ENCODE measurements at regions not wholly inside any gene's neighbourhood (a gene's known extent, or its start where the extent isn't known, plus 50 kb on each side); places are given as distances from the start of the nearest gene placed in this dataset.

DNA sequence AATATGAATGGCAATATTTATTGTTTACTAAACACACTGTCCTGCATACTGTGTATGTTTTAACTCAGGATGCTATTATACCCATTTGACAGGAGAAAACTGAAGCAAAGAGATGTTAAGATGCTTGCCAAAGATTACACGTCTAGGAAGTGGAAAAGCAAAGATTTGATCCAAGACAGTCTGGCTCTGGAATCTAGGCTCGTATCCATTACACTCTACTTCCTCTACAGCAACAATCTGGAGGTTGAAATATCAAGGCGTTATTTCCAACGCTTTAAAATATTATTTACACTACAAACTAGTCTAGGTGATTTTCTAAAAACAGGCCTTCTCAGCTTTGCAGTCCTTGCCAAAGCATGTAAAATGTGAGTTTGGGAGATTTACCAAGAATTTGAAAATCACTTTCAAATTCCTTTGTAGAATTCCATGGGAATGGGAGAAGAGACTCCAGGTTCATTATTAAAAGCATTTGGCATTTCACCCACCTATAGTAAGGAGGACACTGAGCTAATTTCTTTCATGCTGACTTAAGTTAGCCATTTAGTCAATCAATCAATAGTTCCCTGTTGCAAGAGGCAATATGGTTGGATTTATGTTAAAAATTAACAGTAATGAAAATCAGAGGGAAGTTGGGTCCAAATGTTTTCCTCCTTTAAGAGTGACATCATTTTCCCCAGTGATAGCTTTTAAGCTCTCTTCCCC lies 356.3 kb upstream of the SMARCA2 start:
- DNase-seq (ENCODE audit: low read depth in 1 of 2, low spot score in 1 of 2) = no peak

GRCh38 chr9:1659363-1659690 lies 355.8 kb upstream of the SMARCA2 start:
- DNase-seq (ENCODE audit: low read depth in 1 of 2, low spot score in 1 of 2) = no peak

DNA sequence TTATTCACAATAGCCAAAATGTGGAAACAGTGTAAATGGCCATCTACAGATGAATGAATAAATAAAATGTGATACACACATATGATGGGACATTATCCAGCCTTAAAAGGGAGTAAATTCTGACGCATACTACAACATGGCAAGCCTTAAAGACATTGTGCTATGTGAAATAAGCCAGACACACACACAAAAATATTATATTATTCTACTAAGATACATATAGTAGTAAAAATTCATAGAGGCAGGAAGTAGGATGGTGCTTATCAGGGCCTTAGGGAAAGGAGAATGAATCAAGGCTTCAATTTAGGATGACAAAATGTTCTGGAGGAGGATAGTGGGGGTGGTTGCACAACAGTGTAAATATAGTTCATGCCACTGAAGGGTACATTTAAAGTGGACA lies 346.7 kb upstream of the SMARCA2 start:
- no peak for DNase-seq (ENCODE audit: low read depth in 1 of 2, low spot score in 1 of 2)

- no peak for DNase-seq (ENCODE audit: low read depth in 1 of 2, low spot score in 1 of 2)
Measured at GRCh38 chr9:1673300-1673699, 341.8 kb upstream of the SMARCA2 start.

DNA sequence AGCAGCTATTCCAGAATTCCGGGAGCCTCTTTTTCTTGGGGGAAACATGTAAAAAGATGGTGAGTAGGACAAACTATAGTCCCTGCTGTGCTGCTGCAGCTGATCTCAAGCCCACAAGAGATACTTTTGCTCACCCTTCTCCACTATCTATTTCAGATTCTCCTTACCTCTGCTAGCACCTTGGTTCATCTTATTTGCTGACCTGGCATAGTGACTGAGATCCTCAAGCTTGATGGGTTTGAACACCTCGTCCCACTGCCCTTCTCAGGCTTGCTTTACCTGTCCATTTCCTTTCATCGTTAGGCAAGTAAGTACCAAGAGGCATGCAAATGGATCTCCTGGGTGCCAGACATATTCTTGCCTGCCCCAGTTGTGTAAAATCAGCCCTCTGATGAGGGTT lies 338.4 kb upstream of the SMARCA2 start:
- no peak for DNase-seq (ENCODE audit: low read depth in 1 of 2, low spot score in 1 of 2)

DNA sequence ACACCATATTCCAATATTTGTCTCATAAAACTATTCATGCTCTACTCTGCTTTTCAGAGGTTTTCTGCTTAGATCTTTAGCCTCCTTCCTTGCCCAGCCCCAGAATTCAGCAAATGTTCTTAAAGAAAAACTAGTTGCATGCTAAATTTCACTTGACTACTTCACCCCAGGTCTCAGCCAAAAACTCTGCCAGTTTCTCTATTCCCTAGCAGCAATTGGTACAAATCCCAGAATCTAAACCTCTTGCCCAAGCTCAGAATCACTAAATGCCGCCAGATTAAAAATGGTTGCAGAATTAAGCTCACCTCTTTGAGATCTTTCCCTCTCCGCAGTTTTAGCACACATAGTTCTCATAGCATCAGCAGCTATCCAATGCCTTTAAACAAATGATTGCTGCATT lies 331.2 kb upstream of the SMARCA2 start:
- no peak for DNase-seq (ENCODE audit: low read depth in 1 of 2, low spot score in 1 of 2)

- DNase-seq (ENCODE audit: low read depth in 1 of 2, low spot score in 1 of 2) = no peak
Measured at GRCh38 chr9:1698991-1699390, 316.2 kb upstream of the SMARCA2 start.

DNA sequence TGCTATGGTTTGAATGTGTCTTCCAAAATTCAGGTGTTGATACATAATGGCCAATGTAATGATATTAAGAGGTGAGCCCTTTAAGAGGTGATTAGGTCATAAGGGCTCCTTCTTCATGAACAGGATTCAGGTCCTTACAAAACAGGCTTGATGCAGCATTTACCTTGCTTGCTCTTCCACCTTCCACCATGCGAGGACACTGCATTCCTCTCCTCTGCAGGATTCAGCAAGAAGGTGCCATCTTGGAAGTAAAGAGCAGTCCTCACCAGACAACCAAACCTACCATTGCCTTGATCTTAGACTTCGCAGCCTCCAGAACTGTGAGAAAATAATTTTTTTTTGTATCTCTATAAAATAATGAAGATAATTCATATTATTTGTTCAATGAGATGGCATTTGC lies 314.0 kb upstream of the SMARCA2 start:
- no peak for DNase-seq (ENCODE audit: low read depth in 1 of 2, low spot score in 1 of 2)

DNA sequence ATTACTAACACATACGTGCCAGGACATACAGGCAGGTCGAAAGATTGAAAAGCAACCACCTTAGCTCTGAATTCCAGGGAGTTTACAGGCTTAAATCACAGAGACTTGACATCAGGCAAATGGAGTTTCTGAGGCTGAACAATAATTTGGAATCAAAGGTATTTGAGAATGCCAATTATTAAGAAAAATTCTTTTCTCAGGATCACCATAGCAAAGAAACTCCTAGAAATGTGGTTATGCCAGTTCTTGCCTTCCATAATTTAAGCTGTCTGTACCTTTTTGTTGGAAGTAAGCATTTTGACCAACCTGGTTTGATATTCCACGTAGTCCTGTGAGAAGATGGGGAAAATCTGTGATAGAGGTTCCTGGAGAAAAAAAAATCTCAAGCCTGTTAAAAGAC lies 312.4 kb upstream of the SMARCA2 start:
- DNase-seq (ENCODE audit: low read depth in 1 of 2, low spot score in 1 of 2) = no peak

GRCh38 chr9:1707291-1707690 lies 307.9 kb upstream of the SMARCA2 start:
- DNase-seq (ENCODE audit: low read depth in 1 of 2, low spot score in 1 of 2) = no peak

GRCh38 chr9:1708219-1708618 lies 306.9 kb upstream of the SMARCA2 start:
- no peak for DNase-seq (ENCODE audit: low read depth in 1 of 2, low spot score in 1 of 2)

DNA sequence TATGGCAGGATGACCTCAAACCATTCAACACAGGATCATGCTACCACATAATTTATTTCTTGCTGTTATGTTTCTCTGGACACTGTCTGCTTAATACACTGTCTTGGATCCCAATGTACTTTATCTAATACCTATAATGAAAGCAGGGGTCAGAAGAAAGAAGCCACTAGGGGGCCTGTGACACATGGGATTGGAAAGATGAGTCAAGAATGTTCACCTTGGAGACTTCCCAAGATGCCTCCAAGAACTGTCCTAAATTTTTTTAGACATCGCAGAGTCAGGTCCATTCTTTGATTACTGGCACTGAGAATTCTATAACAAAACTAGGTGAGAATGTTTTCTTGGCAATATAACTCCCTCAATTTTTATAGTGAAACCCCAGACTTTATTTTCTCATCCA lies 305.8 kb upstream of the SMARCA2 start:
- no peak for DNase-seq (ENCODE audit: low read depth in 1 of 2, low spot score in 1 of 2)

- no peak for DNase-seq (ENCODE audit: low read depth in 1 of 2, low spot score in 1 of 2)
Measured at GRCh38 chr9:1712861-1713450, 302.2 kb upstream of the SMARCA2 start.

GRCh38 chr9:1713841-1714240 lies 301.3 kb upstream of the SMARCA2 start:
- no peak for DNase-seq (ENCODE audit: low read depth in 1 of 2, low spot score in 1 of 2)

- DNase-seq (ENCODE audit: low read depth in 1 of 2, low spot score in 1 of 2) = no peak
Measured at GRCh38 chr9:1717882-1718281, 297.3 kb upstream of the SMARCA2 start.

DNA sequence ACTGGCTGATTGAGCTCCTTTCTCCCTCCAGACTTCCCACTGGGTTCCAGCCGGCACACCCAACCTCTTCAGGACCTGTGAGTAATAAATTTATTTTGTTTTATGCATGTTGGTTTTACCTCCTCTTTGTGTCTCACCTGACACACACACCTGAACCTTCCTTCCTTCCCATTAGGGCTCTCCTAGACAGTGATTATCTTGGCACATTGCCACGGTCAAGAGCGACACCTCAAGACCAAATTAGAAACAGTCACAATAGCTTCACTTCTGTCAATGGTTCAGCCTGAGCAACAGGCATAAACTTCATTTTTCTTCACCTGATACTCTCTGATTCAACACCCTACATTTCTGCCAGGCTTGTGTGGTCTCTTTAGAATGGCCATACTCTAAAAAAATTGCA lies 296.3 kb upstream of the SMARCA2 start:
- DNase-seq (ENCODE audit: low read depth in 1 of 2, low spot score in 1 of 2) = no peak

DNA sequence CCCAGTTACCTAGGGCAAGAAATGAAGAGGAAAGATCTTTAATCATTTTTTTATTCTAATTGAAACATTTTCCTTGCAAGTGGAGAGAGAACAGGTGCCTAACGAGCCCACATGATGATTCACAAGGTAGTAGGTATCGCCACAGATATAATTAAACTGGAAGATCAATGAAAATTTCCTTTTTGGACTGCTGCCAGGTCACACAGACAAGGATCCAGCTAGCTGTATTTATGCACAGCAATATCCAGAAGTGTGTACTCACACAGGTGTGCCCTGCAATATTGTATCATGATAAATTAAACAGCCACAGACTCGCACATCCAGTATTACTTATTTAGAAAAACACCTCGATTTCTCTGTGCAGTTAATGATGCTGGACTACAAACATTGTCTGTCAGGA lies 294.0 kb upstream of the SMARCA2 start:
- DNase-seq (ENCODE audit: low read depth in 1 of 2, low spot score in 1 of 2) = no peak

DNA sequence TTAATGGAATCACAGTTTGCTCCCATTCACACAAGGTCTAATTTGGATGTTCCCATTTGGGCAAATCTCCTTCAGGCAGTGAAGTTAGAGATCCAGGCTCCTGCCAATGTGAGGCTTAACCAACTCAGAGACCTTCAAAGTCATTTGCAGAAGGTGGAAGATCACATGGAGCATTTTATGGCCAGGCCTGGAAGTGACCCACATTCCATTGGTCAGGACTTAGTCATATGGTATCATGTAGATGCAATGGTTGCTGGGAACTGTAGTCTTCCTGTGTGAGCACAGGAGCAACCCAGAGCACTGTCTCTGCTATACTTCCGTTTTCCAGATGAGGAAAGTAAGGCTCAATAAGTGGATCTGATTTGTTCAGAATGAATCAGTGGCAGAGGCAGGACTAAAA lies 292.7 kb upstream of the SMARCA2 start:
- no peak for DNase-seq (ENCODE audit: low read depth in 1 of 2, low spot score in 1 of 2)

DNA sequence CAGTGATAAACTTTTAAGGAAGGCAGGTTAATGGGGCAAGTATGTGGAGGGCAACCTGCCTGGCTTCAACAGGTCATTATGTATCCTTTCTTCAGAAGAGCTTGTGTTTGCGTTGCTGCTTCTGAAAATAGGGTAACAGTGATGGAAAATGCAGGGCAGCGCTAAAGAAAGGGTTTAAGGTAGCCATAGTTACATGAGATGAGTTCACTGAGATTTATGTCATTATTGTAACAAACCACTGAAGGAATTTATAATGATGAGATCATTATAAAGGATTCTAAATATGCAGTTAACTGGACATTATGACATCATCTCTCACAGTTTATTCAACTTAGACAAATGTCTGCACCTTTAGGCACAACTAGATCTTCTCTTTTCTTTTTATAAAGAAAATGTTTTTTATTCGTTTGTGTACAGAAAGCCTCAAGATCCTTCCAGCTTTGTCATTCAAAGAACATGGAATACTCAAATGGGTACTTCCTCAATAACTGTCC lies 291.6 kb upstream of the SMARCA2 start:
- DNase-seq (ENCODE audit: low read depth in 1 of 2, low spot score in 1 of 2) = no peak

DNA sequence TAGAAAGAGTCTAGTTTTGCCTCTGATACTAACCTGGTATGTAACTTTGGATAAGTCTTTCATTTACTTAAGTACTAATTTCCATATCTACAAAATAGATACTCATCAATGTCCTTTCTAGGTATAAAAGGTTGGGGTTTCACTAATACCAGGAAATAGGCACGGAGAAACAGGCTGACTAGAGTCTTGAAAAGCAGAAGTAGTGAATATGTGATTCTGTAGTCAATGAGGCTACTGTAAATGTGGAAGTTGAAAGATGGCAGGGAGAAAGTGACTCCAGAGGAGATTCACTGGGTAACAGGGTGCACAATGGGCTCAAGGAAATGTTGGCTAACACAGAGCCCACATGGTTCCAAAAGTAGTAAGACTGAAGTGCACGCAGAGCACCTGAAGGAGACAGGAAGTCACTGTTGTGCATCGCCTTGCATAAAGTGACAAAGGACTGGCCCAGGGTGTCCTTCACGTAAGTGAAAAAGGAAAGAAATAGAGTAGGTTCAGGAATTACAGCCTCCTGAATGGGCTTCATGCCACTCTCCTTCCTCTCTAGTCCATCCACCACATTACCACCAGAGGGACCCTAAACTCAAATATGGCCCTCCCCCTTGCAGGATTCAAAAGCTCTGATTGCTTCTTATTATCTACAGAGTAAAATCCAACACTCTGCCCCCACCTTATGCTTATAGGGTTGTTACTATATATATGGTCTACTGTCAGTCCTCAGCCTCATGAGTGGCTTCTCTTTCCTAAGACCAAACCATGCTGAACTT lies 288.0 kb upstream of the SMARCA2 start:
- DNase-seq (ENCODE audit: low read depth in 1 of 2, low spot score in 1 of 2) = no peak

DNA sequence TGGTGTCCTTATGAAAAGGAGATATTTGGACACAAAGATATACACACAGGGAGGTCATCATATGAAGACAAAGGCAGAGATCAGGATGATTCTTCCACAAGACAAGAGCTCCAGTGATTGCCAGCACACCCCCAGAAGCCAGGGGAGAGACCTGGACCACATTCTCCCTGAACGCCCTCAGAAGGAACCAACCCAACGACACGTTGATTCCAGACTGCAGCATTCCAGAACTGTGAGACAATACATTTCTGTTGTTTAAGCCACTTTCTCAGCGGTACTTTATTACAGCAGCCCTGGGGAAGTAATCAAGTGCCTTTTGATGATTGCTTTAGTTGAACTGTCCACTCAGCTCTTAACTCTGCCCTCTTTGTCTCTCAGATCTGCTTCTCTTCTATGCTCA lies 285.5 kb upstream of the SMARCA2 start:
- DNase-seq (ENCODE audit: low read depth in 1 of 2, low spot score in 1 of 2) = no peak

DNA sequence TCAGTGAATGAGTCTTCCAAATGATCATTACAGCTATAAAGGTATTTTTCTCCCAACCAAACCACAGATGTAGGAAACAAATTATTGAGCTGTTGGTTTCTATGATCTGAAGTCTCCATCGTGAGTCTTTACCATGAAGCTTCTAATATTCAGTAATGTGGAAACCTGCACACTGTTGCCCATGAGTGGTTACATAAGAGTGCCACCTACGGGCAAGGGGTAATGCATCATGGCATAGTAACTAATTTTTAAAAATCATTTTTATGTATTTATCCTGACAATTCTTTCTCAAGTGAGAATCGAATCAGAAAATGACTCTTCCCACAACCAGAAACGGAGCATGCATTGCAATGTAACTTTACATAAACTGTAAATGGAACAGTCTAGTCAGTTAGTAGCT lies 282.5 kb upstream of the SMARCA2 start:
- DNase-seq (ENCODE audit: low read depth in 1 of 2, low spot score in 1 of 2) = no peak

All from activated CD4-positive, alpha-beta T cell treated with anti-CD3 and anti-CD28 coated beads, Interleukin-2, amount 50 U/mL, for 24 hours (primary cell).